ENCODE measurements at regions not wholly inside any gene's neighbourhood (a gene's known extent, or its start where the extent isn't known, plus 50 kb on each side); places are given as distances from the start of the nearest gene placed in this dataset.

DNA sequence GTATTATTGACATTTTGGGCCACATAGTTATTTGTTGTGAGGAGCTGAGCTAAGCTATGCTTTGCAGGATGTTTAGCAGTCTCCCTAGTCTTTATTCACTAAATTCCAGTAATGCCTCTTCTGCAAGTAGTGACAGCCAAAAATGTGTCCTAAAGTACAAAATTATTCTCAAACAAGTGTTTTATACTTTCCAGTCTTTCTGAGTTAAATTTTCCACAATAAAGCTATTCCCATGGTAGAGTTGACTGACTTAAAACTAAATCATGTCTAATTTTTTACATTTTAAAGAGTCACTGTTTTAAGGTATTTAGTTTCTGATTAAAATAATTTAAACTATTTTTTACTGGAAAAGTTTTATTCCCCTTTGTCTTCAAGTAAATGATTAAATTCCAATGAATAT, 717.8 kb upstream of the HS3ST5 start:
- TF ChIP-seq GATA2 (CRISPR knock-in tag; IDR thresholded peaks at IDR 0.05) (no peak), E4F1 (CRISPR knock-in tag; IDR thresholded peaks at IDR 0.05; ENCODE audit: borderline replicate concordance) (no peak), ZNF318 (IDR thresholded peaks at IDR 0.05; ENCODE audit: borderline replicate concordance in 1 of 2, low read depth in 1 of 2) (no peak), SREBF2 (CRISPR knock-in tag; IDR thresholded peaks at IDR 0.05) (no peak), UBTF (IDR thresholded peaks at IDR 0.05; ENCODE audit: borderline replicate concordance in 1 of 2, low read depth in 2 of 2, low read length in 2 of 2) (no peak), NR3C1 (CRISPR knock-in tag; IDR thresholded peaks at IDR 0.05) (no peak), NR1H2 (CRISPR knock-in tag; IDR thresholded peaks at IDR 0.05) (no peak)
- TF ChIP-seq, protein P1, sequence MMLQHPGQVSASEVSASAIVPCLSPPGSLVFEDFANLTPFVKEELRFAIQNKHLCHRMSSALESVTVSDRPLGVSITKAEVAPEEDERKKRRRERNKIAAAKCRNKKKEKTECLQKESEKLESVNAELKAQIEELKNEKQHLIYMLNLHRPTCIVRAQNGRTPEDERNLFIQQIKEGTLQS (IDR thresholded peaks at IDR 0.05): no peak
- TF ChIP-seq, protein P1 (CRISPR knock-in tag; conservative IDR thresholded peaks at IDR 0.05): no peak

Data from K562 (cell line).